Coronary artery (tissue), 2 donors: ENCODE measurements at regions not wholly inside any gene's neighbourhood (a gene's known extent, or its start where the extent isn't known, plus 50 kb on each side); places are given as distances from the start of the nearest gene placed in this dataset.
A peak's percentile ranks its signal among the peaks of the same experiment; 100 is the strongest.

Source experiments
- DNase-seq: peaks from one replicate; pipeline ENCODE4 v3.0.0-alpha.2; 2017; ENCODE audit warnings: low spot score
- H3K27ac ChIP-seq, 2 donors: fragments of 200-600 bp; sonication (generic); one replicate each; pipeline ENCODE4 v1.5.1; 2016 to 2019
- H3K4me3 ChIP-seq: fragments of 200-600 bp; sonication (generic); 2 replicates; pipeline ENCODE4 v1.5.1; 2016; ENCODE audit warnings: mild to moderate bottlenecking, moderate library complexity
- TF ChIP-seq, protein P1 (sequence below): fragments of 200-600 bp; sonication (generic); IDR thresholded peaks from one replicate; pipeline ENCODE4 v1.5.1; 2019; ENCODE audit warnings: antibody characterized with exemption

- peak; percentile 21 for DNase-seq
- TF ChIP-seq, protein P1, sequence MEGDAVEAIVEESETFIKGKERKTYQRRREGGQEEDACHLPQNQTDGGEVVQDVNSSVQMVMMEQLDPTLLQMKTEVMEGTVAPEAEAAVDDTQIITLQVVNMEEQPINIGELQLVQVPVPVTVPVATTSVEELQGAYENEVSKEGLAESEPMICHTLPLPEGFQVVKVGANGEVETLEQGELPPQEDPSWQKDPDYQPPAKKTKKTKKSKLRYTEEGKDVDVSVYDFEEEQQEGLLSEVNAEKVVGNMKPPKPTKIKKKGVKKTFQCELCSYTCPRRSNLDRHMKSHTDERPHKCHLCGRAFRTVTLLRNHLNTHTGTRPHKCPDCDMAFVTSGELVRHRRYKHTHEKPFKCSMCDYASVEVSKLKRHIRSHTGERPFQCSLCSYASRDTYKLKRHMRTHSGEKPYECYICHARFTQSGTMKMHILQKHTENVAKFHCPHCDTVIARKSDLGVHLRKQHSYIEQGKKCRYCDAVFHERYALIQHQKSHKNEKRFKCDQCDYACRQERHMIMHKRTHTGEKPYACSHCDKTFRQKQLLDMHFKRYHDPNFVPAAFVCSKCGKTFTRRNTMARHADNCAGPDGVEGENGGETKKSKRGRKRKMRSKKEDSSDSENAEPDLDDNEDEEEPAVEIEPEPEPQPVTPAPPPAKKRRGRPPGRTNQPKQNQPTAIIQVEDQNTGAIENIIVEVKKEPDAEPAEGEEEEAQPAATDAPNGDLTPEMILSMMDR: no peak
- no peak overlapping the region for H3K4me3 ChIP-seq
- no peak overlapping the region for H3K27ac ChIP-seq
Observed at GRCh38 chr20:41981746-41982145, 363.6 kb upstream of the CHD6 start.

DNA sequence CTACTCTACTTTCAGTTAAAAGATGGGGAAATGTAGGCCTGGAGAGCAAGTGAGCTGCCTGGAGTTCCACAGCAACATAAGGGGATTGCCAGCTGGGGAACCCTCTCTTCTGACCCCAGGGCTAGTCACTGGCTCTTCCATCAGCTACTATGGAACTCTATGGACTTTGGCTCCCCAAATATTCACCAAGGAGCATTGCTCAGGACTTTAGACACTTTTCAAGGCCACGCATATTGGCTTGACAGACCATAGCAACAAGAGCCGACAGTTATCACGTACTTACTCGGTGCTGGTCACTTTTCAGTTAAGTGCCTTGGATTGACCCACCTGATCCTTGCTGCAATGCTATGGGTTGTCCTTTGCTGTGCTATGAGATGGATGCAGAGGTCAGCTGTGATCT lies 360.7 kb upstream of the CHD6 start:
- TF ChIP-seq, protein P1: no peak
- DNase-seq: no peak
- Histone ChIP-seq H3K27ac (no peak overlapping the region), H3K4me3 (no peak overlapping the region)

- peak; percentile 26 for DNase-seq
- TF ChIP-seq, protein P1: no peak
- Histone ChIP-seq H3K27ac (no peak overlapping the region), H3K4me3 (no peak overlapping the region)
Observed at GRCh38 chr20:41978246-41978790, 360.1 kb upstream of the CHD6 start.

- H3K27ac ChIP-seq: no peak overlapping the region
- DNase-seq: peak; percentile 45
- H3K4me3 ChIP-seq: no peak overlapping the region
- TF ChIP-seq, protein P1: no peak
Observed at GRCh38 chr20:41969656-41970055, 351.5 kb upstream of the CHD6 start.

DNA sequence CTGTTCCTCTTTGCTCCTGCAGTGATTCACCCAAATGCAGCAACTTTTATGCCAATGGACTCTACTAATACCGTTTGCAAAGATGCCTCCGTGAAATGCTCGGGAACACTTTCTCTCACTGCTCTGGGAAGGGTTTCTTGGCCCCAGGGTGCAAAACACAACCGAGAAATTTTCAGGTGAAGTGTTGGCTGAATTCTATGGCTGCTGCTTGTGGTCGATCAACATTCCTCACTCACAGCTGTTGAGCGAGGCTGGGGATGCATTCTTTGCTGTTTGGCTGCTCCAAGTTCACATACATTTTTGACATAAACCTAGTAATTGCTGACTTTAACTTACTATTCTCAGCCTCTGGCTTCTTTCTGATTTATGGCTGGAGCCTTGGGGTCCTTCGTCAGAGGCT lies 342.0 kb upstream of the CHD6 start:
- TF ChIP-seq, protein P1: no peak
- Histone ChIP-seq H3K4me3 (no peak overlapping the region), H3K27ac (no peak overlapping the region)
- peak; percentile 19 for DNase-seq

DNA sequence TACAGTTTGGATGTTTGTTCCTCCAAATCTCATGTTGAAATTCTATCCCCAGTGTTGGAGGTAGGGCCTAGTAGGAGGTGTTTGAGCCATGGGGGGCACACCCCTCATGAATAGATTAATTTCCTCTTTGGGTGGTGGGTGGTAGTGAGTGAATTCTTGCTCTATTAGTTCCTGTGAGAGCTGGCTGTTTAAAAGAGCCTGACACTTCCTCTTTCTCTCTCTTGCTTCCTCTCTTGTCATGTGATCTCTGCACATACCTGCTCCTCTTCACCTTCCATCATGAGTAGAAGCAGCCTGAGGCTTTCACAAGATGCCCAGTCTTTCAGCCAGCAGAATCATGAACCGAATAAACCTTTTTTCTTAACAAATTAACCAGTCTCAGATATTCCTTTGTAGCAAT lies 340.2 kb upstream of the CHD6 start:
- Histone ChIP-seq H3K27ac (no peak overlapping the region), H3K4me3 (no peak overlapping the region)
- TF ChIP-seq, protein P1: no peak
- DNase-seq: no peak

DNA sequence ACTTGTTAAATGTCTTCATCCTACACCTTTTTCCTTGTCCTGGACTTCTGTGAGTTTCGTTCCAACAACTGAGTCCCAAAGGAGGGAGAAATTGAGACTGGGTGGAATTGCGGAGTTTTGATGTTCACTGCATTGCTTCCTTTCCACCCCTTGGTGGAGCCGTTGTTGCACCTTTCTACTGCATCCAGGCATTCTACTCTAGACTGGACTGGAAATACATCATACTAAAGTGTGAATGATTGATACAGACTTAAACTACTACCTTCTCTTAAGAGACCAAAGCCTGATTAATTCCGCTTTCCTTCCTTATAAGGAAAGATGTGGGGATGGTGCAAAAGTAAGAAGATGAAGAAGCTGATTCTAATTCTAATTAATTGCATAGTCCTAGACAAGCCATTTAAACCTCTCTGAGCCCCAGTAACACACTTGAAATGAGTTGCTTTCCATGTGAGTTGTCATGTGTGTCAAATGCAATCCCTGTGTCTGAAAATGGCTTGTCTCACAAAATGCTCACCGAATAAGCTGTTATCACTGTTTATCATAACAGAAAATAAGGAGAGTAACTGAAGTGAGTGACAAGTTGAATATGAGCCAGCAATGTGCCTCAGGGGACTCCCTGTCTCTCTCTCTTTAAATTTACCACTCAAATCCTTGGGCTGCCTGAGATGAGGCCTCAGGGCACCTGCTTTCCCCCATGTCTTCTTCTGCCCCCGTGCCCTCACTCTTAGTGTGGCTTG lies 338.3 kb upstream of the CHD6 start:
- TF ChIP-seq, protein P1: no peak

More for the DNA sequence above, 338.3 kb upstream of the CHD6 start:
- no peak for DNase-seq
- Histone ChIP-seq H3K4me3 (no peak overlapping the region), H3K27ac (no peak overlapping the region)
